Fibroblast of peridontal ligament (primary cell): ENCODE measurements at regions not wholly inside any gene's neighbourhood (a gene's known extent, or its start where the extent isn't known, plus 50 kb on each side); places are given as distances from the start of the nearest gene placed in this dataset.

ENCODE experiments used
- DNase-seq: peaks from one replicate; pipeline ENCODE4 v3.0.0-alpha.2; 2010; ENCODE audit errors: extremely low read depth

DNA sequence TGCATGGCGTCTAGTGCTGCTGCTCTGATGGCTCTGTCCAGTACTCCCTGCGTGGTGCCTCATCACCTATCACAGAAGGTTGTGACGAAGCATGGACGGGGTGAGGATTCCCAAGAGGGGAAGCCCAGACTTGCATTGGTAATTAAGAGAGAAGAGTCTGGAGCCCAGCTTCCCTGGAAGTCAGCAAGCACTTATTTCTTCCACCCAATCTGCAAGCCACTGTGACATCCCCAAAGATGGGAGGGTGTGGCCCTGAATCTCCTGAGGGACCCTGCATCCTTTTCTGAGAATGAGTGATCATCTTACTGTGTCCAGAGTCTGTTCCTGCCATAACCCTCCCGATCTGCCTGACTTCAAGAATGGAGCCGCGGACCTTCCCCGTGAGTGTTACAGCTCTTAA lies 166.7 kb downstream of the PTPN20 start:
- no peak for DNase-seq

GRCh38 chr10:47078393-47079203 lies 167.4 kb downstream of the PTPN20 start:
- DNase-seq = no peak

- DNase-seq = peak; percentile 3
Observed at GRCh38 chr10:47079204-47079580, 168.0 kb downstream of the PTPN20 start.

DNA sequence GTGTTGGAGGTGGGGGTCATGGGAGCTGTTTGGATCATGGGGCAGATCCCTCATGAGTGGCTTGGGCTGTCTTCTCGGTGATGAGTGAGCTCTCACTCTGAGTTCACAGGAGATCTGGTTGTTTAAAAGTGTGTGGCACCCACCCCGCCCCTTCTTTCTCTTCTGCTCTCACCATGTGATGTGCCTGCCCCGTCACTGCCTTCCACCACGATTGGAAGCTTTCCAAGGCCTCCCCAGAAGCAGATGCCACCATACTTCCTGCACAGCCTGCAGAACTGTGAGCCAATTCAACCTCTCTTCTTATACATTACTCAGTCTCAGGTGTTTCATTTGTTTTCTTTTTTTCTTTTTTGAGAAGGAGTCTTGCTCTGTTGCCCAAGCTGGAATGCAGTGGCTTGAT lies 170.0 kb downstream of the PTPN20 start:
- no peak for DNase-seq

DNA sequence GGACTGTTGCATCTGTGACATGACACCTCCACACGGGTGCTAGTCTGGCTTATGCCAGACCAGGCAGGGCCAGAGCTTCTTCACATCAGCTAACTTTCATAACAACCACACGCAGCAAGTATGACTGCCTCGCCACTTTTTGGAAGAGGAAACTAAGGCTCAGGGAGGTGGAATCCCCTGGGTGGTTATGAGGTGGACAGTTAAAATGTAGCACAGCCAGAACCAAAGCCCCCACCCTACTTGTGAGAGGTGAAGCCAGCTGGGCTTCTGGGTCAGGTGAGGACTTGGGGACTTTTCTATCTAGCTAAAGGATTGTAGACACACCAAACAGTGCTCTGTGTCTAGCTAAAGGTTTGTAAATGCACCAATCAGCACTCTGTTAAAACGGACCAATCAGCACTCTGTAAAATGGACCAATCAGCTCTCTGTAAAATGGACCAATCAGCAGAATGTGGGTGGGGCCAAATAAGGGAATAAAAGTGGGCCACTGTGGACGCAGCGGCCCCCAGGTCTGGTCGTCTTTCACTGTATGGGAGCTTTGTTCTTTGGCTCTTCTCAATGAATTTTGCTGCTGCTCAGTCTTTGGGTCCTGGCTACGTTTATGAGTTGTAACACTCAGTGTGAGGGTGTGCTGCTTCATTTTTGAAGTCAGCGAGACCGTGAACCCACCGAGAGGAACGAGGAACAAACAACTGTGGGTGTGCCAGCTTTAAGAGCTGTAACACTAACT lies 171.0 kb downstream of the PTPN20 start:
- no peak for DNase-seq

- DNase-seq = no peak
Observed at GRCh38 chr10:47087667-47088066, 176.4 kb downstream of the PTPN20 start.

DNA sequence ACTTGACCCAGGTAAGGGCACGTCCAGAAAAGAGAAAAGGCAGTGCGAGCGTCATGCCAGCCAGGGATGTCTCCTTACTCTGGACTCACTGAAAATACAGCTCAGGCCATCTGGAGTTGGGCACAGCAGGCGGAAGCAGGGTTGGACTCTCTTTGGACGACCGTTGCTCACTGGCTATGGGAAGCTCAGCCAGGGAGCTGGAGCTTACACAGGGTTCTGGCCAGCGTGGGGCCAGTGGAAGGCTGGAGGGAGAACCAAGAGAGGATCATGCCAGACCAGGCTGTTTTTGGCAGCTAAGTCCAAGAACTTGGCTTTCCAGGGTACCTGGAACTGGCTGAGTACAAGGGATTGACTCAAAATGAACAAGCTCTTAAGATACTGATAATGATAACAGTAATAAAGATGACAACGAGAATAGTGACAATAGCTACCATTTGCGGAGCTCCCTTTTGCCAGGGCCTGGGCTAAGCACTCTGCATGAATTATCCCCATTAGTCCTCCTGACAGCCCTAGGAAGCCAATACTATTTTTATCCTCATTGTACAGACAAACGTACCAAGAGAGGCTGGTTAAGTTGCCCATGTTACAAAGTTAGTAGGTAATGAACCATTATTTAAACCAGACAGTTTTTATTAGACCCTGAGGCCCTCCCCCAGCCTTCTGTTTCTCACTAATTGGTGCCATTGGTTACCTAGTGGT lies 177.6 kb downstream of the PTPN20 start:
- DNase-seq = no peak

GRCh38 chr10:47090042-47090441 lies 178.8 kb downstream of the PTPN20 start:
- no peak for DNase-seq

GRCh38 chr10:47090903-47091302 lies 179.7 kb downstream of the PTPN20 start:
- DNase-seq = peak; percentile 4

- DNase-seq = no peak
Observed at GRCh38 chr10:47091421-47091820, 180.2 kb downstream of the PTPN20 start.

GRCh38 chr10:47092376-47092775 lies 181.1 kb downstream of the PTPN20 start:
- no peak for DNase-seq

- no peak for DNase-seq
Observed at GRCh38 chr10:47092831-47093230, 181.6 kb downstream of the PTPN20 start.

GRCh38 chr10:47094126-47094525 lies 182.9 kb downstream of the PTPN20 start:
- no peak for DNase-seq

GRCh38 chr10:47094636-47095035 lies 183.4 kb downstream of the PTPN20 start:
- no peak for DNase-seq

DNA sequence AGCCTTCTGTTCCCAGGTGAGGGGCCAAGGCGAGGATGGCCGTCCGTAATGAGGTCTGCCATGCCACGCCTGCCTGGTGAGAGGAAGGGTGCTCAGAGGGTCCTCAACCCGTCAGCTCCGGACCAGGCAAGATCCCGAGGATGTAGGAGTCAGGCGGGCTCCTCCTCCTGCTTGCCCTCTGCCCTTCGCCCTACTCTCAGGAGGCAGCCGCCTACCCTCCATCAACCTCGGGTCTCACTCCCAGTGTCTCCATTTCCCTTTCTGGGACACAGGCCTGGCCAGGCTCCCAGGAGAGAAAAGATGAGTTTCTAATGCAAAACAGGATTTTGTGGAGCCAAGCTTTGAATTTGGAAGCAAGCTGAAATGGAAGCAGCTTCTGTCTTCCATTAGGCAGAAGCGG lies 184.0 kb downstream of the PTPN20 start:
- no peak for DNase-seq

DNA sequence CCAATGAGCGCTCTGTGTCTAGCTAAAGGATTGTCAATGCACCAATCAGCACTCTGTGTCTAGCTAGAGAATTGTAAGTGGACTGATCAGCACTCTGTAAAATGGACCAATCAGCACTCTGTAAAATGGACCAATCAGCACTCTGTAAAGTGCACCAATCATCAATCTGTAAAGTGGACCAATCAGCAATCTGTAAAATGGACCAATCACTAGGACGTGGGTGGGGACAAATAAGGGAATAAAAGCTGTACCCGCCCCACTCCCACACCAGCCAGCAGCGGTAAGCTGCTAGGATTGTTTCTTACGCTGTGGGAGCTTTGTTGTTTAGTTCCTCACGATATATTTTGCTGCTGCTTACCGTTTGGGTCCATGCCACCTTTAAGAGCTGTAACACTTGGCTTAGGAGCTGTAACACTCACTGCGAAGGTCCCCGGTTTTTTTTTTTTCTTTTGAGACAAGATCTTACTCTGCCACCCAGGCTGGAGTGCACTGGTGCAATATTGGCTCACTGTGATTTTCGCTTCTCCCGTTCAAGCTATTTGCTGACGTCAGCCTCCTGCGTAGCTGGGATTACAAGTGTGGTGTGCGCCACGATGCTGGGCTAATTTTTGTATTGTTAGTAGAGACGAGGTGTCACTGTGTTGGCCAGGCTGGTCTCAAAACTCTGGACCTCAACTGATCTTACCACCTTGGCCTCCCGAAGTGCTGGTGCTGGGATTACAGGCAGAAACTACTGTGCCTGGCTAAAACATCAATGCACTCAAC lies 184.8 kb downstream of the PTPN20 start:
- DNase-seq = no peak

DNA sequence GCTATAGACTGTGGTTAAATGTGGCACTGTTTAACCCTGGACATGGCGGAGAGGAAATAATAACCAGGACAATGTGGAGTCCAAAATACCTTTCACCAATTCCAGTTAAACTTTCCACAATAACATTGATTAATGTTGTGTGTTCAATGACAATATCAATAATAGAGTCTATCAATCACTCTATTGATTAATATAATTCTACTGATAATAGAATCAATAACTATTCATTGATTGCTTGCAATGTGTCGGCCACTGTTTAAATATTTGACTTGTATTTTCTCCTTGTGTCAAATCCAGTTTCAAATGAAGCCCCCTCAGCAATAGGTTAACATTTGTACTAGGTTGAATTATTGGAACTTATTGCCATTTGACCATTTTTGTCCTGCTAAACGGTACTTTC lies 187.0 kb downstream of the PTPN20 start:
- no peak for DNase-seq

- no peak for DNase-seq
Observed at GRCh38 chr10:47098964-47099363, 187.7 kb downstream of the PTPN20 start.

DNA sequence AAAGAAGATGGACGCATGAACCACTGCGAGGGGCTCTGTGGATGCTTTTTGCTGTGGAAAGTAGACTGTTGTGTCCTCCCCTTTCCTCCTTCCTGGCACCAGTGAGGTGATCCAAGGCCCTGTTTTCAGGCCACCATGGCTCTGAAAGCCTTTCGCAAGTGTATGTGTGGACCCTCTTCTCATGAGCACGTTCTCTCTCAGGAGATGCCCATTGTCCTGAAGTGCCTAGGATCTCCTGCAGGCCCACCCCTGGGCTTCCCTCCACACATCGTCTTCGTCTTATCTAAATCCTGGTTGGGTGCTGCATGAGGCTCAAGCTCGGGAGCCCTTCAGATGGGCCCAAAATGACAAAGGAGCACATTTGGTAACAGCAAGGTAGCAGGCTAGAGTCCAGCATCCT lies 188.2 kb downstream of the PTPN20 start:
- DNase-seq = no peak

GRCh38 chr10:47101196-47101595 lies 190.0 kb downstream of the PTPN20 start:
- DNase-seq = no peak

DNA sequence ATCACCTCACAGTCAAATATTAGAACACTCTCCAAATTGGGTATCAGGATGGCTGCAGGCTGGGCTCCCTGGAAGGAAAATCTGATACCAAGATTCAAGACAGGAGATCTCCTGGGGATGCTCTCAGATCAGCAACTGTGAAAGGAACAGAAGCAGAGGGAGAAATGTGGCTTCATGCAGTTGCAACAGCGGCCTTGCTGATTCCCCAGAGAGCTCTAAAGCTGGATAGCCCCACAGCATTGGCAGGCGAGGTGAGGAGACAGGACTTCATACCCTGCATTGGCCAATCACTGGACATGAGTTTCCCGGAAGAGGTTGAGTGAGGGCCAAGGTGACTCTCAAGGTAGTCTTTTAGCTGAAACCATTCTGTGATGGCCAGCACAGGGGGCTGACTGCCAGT lies 190.6 kb downstream of the PTPN20 start:
- no peak for DNase-seq

DNA sequence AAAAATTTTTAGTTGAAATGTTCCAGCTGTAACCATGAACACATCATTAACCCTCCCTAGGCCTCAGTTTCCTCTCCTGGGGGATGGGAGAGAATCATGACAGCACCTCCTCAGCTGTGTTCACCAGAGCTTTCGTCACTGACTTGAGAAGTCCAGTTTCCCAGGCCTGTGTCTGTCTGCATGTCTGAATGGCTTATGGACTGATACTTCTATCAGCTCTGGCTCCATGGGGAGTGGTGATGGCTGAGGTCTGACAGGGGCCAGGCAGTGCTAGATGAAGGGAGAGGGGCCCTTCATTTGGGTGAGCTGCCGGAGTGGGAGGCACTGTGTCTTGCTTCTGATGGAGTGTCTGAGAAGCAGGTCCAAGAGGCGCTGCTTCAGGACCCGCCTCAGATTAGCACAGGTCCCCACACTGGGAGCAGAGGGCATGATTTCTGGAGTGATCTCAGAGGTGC lies 192.9 kb downstream of the PTPN20 start:
- no peak for DNase-seq
